DMS153 treated with DMSO at 0.1 percent for 48 hours (cell line): ENCODE measurements at regions not wholly inside any gene's neighbourhood (a gene's known extent, or its start where the extent isn't known, plus 50 kb on each side); places are given as distances from the start of the nearest gene placed in this dataset.

ENCODE experiments used
- DNase-seq: peaks from one replicate; lab custom pipeline; 2025; ENCODE audit not compliant: unreplicated experiment; lab: John Stamatoyannopoulos, UW

- DNase-seq, result no peak
Observed at GRCh38 chr4:35643661-35644060, 600.7 kb downstream of the ARAP2 start.

- DNase-seq, result no peak
Observed at GRCh38 chr4:35644591-35644990, 599.7 kb downstream of the ARAP2 start.

- DNase-seq, result no peak
Observed at GRCh38 chr4:35649011-35649410, 595.3 kb downstream of the ARAP2 start.

- DNase-seq, result no peak
Observed at GRCh38 chr4:35649778-35650177, 594.5 kb downstream of the ARAP2 start.

- DNase-seq, result no peak
Observed at GRCh38 chr4:35652197-35652596, 592.1 kb downstream of the ARAP2 start.

- DNase-seq, result no peak
Observed at GRCh38 chr4:35653451-35653850, 590.9 kb downstream of the ARAP2 start.

GRCh38 chr4:35673137-35673536, 571.2 kb downstream of the ARAP2 start:
- DNase-seq, result no peak

GRCh38 chr4:35684755-35685154, 559.6 kb downstream of the ARAP2 start:
- DNase-seq, result no peak

GRCh38 chr4:35689870-35690269, 554.4 kb downstream of the ARAP2 start:
- no peak for DNase-seq

GRCh38 chr4:35690271-35690670, 554.0 kb downstream of the ARAP2 start:
- no peak for DNase-seq

GRCh38 chr4:35695003-35695402, 549.3 kb downstream of the ARAP2 start:
- no peak for DNase-seq

GRCh38 chr4:35695421-35695820, 548.9 kb downstream of the ARAP2 start:
- no peak for DNase-seq

- no peak for DNase-seq
Observed at GRCh38 chr4:35697210-35697736, 547.0 kb downstream of the ARAP2 start.

- no peak for DNase-seq
Observed at GRCh38 chr4:35700663-35701062, 543.7 kb downstream of the ARAP2 start.

GRCh38 chr4:35709080-35709479, 535.2 kb downstream of the ARAP2 start:
- no peak for DNase-seq

GRCh38 chr4:35710343-35710742, 534.0 kb downstream of the ARAP2 start:
- no peak for DNase-seq

- DNase-seq, result no peak
Observed at GRCh38 chr4:35711127-35711526, 533.2 kb downstream of the ARAP2 start.

GRCh38 chr4:35723973-35724372, 520.3 kb downstream of the ARAP2 start:
- DNase-seq, result no peak

GRCh38 chr4:35725131-35725530, 519.2 kb downstream of the ARAP2 start:
- DNase-seq, result no peak

- DNase-seq, result no peak
Observed at GRCh38 chr4:35730414-35730813, 513.9 kb downstream of the ARAP2 start.

GRCh38 chr4:35734381-35735098, 509.8 kb downstream of the ARAP2 start:
- no peak for DNase-seq

- no peak for DNase-seq
Observed at GRCh38 chr4:35739308-35739707, 505.0 kb downstream of the ARAP2 start.

- no peak for DNase-seq
Observed at GRCh38 chr4:35754047-35754446, 490.3 kb downstream of the ARAP2 start.
